K562 (cell line): ENCODE measurements at regions not wholly inside any gene's neighbourhood (a gene's known extent, or its start where the extent isn't known, plus 50 kb on each side); places are given as distances from the start of the nearest gene placed in this dataset.

Experiments
- ATAC-seq: fragments of 200-7000 bp; cut with Tn5 transposase; 3 replicates; pipeline ENCODE4 v1.9.1; 2020; ENCODE audit warnings: moderate library complexity
- BruUV-seq: library from RNA; stranded (reverse); fragments of 400-500 nt; replicated peaks from 2 replicates; lab custom pipeline; 2021; lab: Mats Ljungman, UMichigan
- CTCF ChIA-PET: fragments of 300-600 bp; formaldehyde crosslinking; extraction: SDS; loops from one replicate; lab custom pipeline; 2021; ENCODE audit warnings: low intra/inter-chr PET ratio; lab: Yijun Ruan, JAX
- POLR2A ChIA-PET: fragments of 300-600, 350-650 bp; sonication (Branson Sonifier 250); formaldehyde crosslinking; extraction: SDS; loops from one replicate; lab custom pipeline; 2021; ENCODE audit warnings: antibody characterized with exemption, inconsistent platforms; lab: Yijun Ruan, JAX
- DNase-seq, 4 experiments: peaks; one replicate each; pipeline versions ENCODE4 v3.0.0 to v3.0.0-alpha.2; 2011 to 2018; ENCODE audit warnings: low spot score in 3 of 4, mixed read lengths in 3 of 4; ENCODE audit errors: extremely low read depth in 1 of 4
- FAIRE-seq: peaks from 2 replicates; lab custom pipeline; 2011; peaks lifted over from hg19 to GRCh38; lab: Jason Lieb, UNC
- H2AFZ ChIP-seq: 2 replicates; pipeline ENCODE4 v1.6.0; 2011; ENCODE audit warnings: low read depth, low read length, control low read depth, inconsistent platforms
- H3K27ac ChIP-seq: fragments of 200-600 bp; 3 replicates; pipeline ENCODE4 v1.8.0; 2011; ENCODE audit warnings: low read depth, mild to moderate bottlenecking, control low read depth, inconsistent platforms, low read length, moderate library complexity, mixed read lengths; ENCODE audit errors: extremely low read depth
- H3K27me3 ChIP-seq, 2 experiments: fragments of 300-600 bp in 1 of 2; 2 replicates in 1 of 2; 3 replicates in 1 of 2; pipeline versions ENCODE4 v1.6.0 to v1.8.0; 2011; ENCODE audit warnings: inconsistent platforms in 2 of 2, low read length in 2 of 2, mild to moderate bottlenecking in 1 of 2, mixed read lengths in 1 of 2, moderate library complexity in 1 of 2; ENCODE audit not compliant: control insufficient read depth in 2 of 2, insufficient read depth in 2 of 2
- H3K36me3 ChIP-seq: fragments of 300-600 bp; 3 replicates; pipeline ENCODE4 v1.8.0; 2011; ENCODE audit warnings: mild to moderate bottlenecking, low read length, inconsistent platforms; ENCODE audit not compliant: control insufficient read depth, insufficient read depth
- H3K4me1 ChIP-seq, 2 experiments: fragments of 200-600 bp in 1 of 2; replicated peaks in 1 of 2; 2 replicates in 1 of 2; 3 replicates in 1 of 2; pipeline versions ENCODE4 v1.5.1 to v1.8.0; 2011; ENCODE audit warnings: inconsistent platforms in 2 of 2, low read length in 2 of 2, mild to moderate bottlenecking in 1 of 2, mixed read lengths in 1 of 2, moderate library complexity in 1 of 2; ENCODE audit not compliant: control insufficient read depth in 2 of 2, insufficient read depth in 2 of 2
- H3K4me2 ChIP-seq: 2 replicates; pipeline ENCODE4 v1.6.1; 2011; ENCODE audit warnings: low read length, control low read depth, inconsistent platforms, mixed read lengths; ENCODE audit not compliant: insufficient read depth
- H3K4me3 ChIP-seq: fragments of 200-600 bp; sonication (generic), shearing (Covaris generic); 2 replicates; pipeline ENCODE4 v1.5.1; 2016; ENCODE audit warnings: control low read depth, inconsistent platforms
- H3K79me2 ChIP-seq: fragments of 200-600 bp; 3 replicates; pipeline ENCODE4 v1.8.0; 2011; ENCODE audit warnings: low read length, inconsistent platforms; ENCODE audit not compliant: control insufficient read depth, insufficient read depth
- H3K9ac ChIP-seq, 2 experiments: 2 replicates each; pipeline versions ENCODE4 v1.6.0 to v1.6.1; 2011; ENCODE audit warnings: low read depth in 2 of 2, low read length in 2 of 2, control low read depth in 1 of 2, inconsistent platforms in 1 of 2, mild to moderate bottlenecking in 1 of 2, mixed read lengths in 1 of 2; ENCODE audit not compliant: insufficient read depth in 1 of 2
- H3K9me1 ChIP-seq: one replicate; pipeline ENCODE4 v1.6.0; 2011; ENCODE audit warnings: inconsistent platforms, mild to moderate bottlenecking, low read length, moderate library complexity; ENCODE audit not compliant: control insufficient read depth, insufficient read depth
- H3K9me3 ChIP-seq: replicated peaks from 2 replicates; pipeline ENCODE4 v1.5.1; 2011; ENCODE audit warnings: low read depth, low read length, inconsistent platforms; ENCODE audit not compliant: control insufficient read depth, insufficient read depth
- H4K20me1 ChIP-seq: replicated peaks from 2 replicates; pipeline ENCODE4 v1.6.1; 2011; ENCODE audit warnings: low read length, inconsistent platforms, mixed read lengths; ENCODE audit not compliant: control insufficient read depth, insufficient read depth
- ARHGAP35 ChIP-seq: fragments of 450-650 bp; IDR thresholded peaks from 2 replicates; pipeline ENCODE4 v1.6.1; 2018; ENCODE audit not compliant: partially characterized antibody
- CC2D1A ChIP-seq: fragments of 450-650 bp; IDR thresholded peaks from 2 replicates; pipeline ENCODE4 v1.6.1; 2017; ENCODE audit warnings: mild to moderate bottlenecking
- NFYB ChIP-seq: IDR thresholded peaks from 2 replicates; pipeline ENCODE4 v1.6.1; 2011; ENCODE audit warnings: mild to moderate bottlenecking, moderate library complexity; ENCODE audit not compliant: insufficient read length; ENCODE audit errors: extremely low read depth
- PML ChIP-seq: IDR thresholded peaks from 2 replicates; pipeline ENCODE4 v1.6.1; 2012; ENCODE audit warnings: low read length, inconsistent platforms
- PTTG1 ChIP-seq: fragments of 450-650 bp; IDR thresholded peaks from 2 replicates; pipeline ENCODE4 v1.6.1; 2016; ENCODE audit warnings: low read depth, mild to moderate bottlenecking, missing genetic modification characterization, missing compliant biosample characterization
- RAD21 ChIP-seq, 2 experiments: fragments of 250-450 bp in 1 of 2; fragments of 450-650 bp in 1 of 2; sonication (Bioruptor Pico) in 1 of 2; formaldehyde crosslinking in 1 of 2; IDR thresholded peaks in 1 of 2; conservative IDR thresholded peaks in 1 of 2; 2 replicates each; pipeline versions ENCODE4 v1.4.0 to v1.8.0; 2020 to 2022; ENCODE audit warnings: mild to moderate bottlenecking in 2 of 2, moderate library complexity in 1 of 2
- RFX7 ChIP-seq: fragments of 250-450 bp; sonication (Bioruptor Pico); IDR thresholded peaks from 2 replicates; pipeline ENCODE4 v1.5.1; 2021; ENCODE audit warnings: mild to moderate bottlenecking
- SMARCB1 ChIP-seq: IDR thresholded peaks from 2 replicates; pipeline ENCODE4 v1.6.1; 2011; ENCODE audit warnings: improper control_type of control experiment, low read depth; ENCODE audit not compliant: insufficient read length
- TCF3 ChIP-seq: sonication (generic); formaldehyde crosslinking; IDR thresholded peaks from 2 replicates; pipeline ENCODE4 v1.4.0; 2020; ENCODE audit warnings: mild to moderate bottlenecking, missing genetic modification reagents
- WHSC1 ChIP-seq: IDR thresholded peaks from one replicate; pipeline ENCODE4 v1.6.1; 2012; ENCODE audit warnings: low read length, control low read depth, inconsistent platforms
- ZNF134 ChIP-seq: fragments of 250-450 bp; sonication (Bioruptor Pico); conservative IDR thresholded peaks from 2 replicates; pipeline ENCODE4 v1.4.0; 2020
- ZNF143 ChIP-seq: sonication (generic); formaldehyde crosslinking; IDR thresholded peaks from 2 replicates; pipeline ENCODE4 v1.9.0; 2022; ENCODE audit warnings: mild to moderate bottlenecking, missing genetic modification reagents
- WGBS: fragments of 100-300 bp; shearing (Covaris generic); methylation state at CpG from one replicate; pipeline ENCODE4 v1.1.6; 2016; ENCODE audit warnings: low coverage, mixed read lengths; ENCODE audit not compliant: insufficient coverage; ENCODE audit errors: missing lambda C conversion rate; 5-methylcytosine and 5-hydroxymethylcytosine counted together
- in situ Hi-C: fragments of 300-500 bp; cut with MboI; formaldehyde crosslinking; loops from 4 replicates; pipeline ENCODE4 v1.15.0; 2018; ENCODE audit warnings: inconsistent platforms, mixed read lengths
- intact Hi-C: fragments of 100-400 bp; cut with micrococcal nuclease; formaldehyde crosslinking; loops from 2 replicates; pipeline ENCODE4 v1.14.2; 2022
- TF ChIP-seq, protein P1 (sequence below): fragments of 450-650 bp; IDR thresholded peaks from 2 replicates; pipeline ENCODE4 v1.6.1; 2016
- TF ChIP-seq, protein P2 (sequence below): fragments of 250-450 bp; sonication (Bioruptor Pico); IDR thresholded peaks from 2 replicates; pipeline ENCODE4 v1.8.0; 2021; ENCODE audit warnings: moderate library complexity, mild to moderate bottlenecking, inconsistent platforms
- TF ChIP-seq, protein P3 (sequence below): fragments of 450-650 bp; formaldehyde crosslinking; IDR thresholded peaks from 2 replicates; pipeline ENCODE4 v1.4.0; 2020; ENCODE audit warnings: mild to moderate bottlenecking, moderate library complexity

DNA sequence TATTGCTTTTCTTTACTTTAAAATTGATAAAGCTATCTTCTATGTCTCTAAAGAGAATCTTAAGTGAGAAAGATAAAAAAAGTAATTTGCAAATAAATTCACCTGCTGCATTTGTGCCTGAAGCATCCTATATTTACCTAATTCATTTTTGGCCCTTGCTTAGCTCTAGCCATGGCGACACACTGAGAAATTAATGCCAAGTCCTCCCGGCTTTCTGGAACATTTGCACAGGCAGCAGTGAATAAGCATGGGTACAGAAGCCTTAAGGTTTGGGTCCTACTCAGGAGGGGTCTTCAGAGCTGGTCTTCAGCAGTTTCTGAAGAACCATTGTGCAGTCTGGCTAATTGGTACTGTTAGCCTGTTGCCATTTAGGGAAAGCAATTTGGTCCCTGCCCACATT lies 73.9 kb upstream of the ZEB2 start (continued):
- TF ChIP-seq RFX7, result no peak

DNA sequence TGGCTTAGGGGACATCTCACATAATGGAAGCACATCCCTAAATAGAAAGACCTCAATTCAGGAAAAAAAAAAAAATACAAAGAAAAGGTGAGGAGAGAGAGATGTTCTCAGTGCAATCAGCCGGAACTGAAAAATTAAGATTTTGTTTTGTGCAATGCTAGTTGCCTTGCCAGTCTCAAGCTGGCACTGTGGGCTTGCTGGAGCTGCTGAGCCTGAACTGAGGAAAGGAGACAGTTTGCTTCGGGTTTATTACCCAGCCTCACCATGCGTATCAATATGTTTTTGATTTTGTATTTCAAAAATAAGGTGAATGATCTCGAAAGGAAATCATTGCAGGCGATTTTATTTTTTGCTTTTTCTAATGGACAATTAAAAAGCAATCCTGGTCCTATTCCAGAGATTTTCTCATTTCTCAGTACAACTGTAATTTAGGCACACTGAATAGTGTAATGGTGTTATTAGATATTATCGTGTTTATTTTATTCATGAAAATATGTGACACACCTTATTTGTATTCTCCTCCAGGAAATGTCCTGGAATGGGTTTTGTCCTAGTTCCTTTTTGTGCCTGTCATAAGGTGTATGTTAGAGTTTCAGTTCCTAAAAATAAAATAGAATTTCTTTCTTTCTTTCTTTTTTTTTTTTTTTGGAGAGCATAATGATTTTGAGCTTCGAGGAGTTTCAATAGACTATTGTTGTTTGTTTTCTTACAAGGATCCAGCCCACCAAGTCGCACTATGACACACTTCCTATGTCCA lies 72.8 kb upstream of the ZEB2 start:
- H3K9ac ChIP-seq, result no peak overlapping the region
- H3K36me3 ChIP-seq, result 0 out of 3 replicates have a peak, but pooled peaks cover 5% of the 10 kb centered on the region
- no peaks in the 10 kb centered on the region for H4K20me1 ChIP-seq
- no peak overlapping the region for H3K4me3 ChIP-seq
- no peaks in the 10 kb centered on the region for H3K27me3 ChIP-seq
- TF ChIP-seq WHSC1, result no peak
- TF ChIP-seq ZNF134, result no peak
- no peak for TF ChIP-seq PTTG1 (tag)
- TF ChIP-seq, protein P1, sequence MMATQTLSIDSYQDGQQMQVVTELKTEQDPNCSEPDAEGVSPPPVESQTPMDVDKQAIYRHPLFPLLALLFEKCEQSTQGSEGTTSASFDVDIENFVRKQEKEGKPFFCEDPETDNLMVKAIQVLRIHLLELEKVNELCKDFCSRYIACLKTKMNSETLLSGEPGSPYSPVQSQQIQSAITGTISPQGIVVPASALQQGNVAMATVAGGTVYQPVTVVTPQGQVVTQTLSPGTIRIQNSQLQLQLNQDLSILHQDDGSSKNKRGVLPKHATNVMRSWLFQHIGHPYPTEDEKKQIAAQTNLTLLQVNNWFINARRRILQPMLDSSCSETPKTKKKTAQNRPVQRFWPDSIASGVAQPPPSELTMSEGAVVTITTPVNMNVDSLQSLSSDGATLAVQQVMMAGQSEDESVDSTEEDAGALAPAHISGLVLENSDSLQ, result no peak
- TF ChIP-seq PML, result no peak
- TF ChIP-seq ZNF143 (CRISPR knock-in tag), result no peak
- TF ChIP-seq TCF3 (CRISPR knock-in tag), result no peak
- no peak for TF ChIP-seq ARHGAP35
- TF ChIP-seq, protein P2, sequence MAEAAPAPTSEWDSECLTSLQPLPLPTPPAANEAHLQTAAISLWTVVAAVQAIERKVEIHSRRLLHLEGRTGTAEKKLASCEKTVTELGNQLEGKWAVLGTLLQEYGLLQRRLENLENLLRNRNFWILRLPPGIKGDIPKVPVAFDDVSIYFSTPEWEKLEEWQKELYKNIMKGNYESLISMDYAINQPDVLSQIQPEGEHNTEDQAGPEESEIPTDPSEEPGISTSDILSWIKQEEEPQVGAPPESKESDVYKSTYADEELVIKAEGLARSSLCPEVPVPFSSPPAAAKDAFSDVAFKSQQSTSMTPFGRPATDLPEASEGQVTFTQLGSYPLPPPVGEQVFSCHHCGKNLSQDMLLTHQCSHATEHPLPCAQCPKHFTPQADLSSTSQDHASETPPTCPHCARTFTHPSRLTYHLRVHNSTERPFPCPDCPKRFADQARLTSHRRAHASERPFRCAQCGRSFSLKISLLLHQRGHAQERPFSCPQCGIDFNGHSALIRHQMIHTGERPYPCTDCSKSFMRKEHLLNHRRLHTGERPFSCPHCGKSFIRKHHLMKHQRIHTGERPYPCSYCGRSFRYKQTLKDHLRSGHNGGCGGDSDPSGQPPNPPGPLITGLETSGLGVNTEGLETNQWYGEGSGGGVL (CRISPR knock-in tag), result no peak
- no peak for TF ChIP-seq SMARCB1
- TF ChIP-seq CC2D1A, result no peak
- TF ChIP-seq, protein P3, sequence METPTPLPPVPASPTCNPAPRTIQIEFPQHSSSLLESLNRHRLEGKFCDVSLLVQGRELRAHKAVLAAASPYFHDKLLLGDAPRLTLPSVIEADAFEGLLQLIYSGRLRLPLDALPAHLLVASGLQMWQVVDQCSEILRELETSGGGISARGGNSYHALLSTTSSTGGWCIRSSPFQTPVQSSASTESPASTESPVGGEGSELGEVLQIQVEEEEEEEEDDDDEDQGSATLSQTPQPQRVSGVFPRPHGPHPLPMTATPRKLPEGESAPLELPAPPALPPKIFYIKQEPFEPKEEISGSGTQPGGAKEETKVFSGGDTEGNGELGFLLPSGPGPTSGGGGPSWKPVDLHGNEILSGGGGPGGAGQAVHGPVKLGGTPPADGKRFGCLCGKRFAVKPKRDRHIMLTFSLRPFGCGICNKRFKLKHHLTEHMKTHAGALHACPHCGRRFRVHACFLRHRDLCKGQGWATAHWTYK (CRISPR knock-in tag), result no peak
- TF ChIP-seq RAD21 (CRISPR knock-in tag; conservative IDR thresholded peaks at IDR 0.05 in 1 of 2, IDR thresholded peaks at IDR 0.05 in 1 of 2), result no peak
- TF ChIP-seq NFYB, result no peak
- ChIA-PET CTCF (no interaction called here), POLR2A (interaction anchor here (1.1 kb wide), 1 partner anchor 10 kb away, joined by 5 read pairs; no protein-coding TSS in a partner anchor)
- DNase-seq, result no peak
- ATAC-seq, result no peak
- no peaks in the 10 kb centered on the region; the same call in 2 of the 3 replicates for H3K79me2 ChIP-seq
- no TSS peak for BruUV-seq
- H3K9me1 ChIP-seq, result no peaks in the 10 kb centered on the region
- no peak overlapping the region for H3K4me2 ChIP-seq
- FAIRE-seq, result no peak
- H3K27ac ChIP-seq, result no peak overlapping the region
- intact Hi-C loops, result no loop called here
- peaks cover 7 to 25% of the 10 kb centered on the region in 2 experiments; a peak in 4 of 5 replicates for H3K4me1 ChIP-seq
- peaks cover 16% of the 10 kb centered on the region for H3K9me3 ChIP-seq
- no peak overlapping the region; the same call in 1 of the 2 replicates for H2AFZ ChIP-seq
- in situ Hi-C loops, result no loop called here
- 84% methylated on average over 7 of the region's 8 CpGs for WGBS
